ENCODE measurements at regions not wholly inside any gene's neighbourhood (a gene's known extent, or its start where the extent isn't known, plus 50 kb on each side); places are given as distances from the start of the nearest gene placed in this dataset.
A peak's percentile ranks its signal among the peaks of the same experiment; 100 is the strongest.

GRCh38 chr10:78742730-78743615 lies 325.8 kb upstream of the ZMIZ1 start:
- peak; percentile 48 for DNase-seq (ENCODE audit: low read depth)

- DNase-seq (ENCODE audit: low read depth) = no peak
Measured at GRCh38 chr10:78744056-78744455, 324.7 kb upstream of the ZMIZ1 start.

- DNase-seq (ENCODE audit: low read depth) = no peak
Measured at GRCh38 chr10:78744491-78745090, 324.2 kb upstream of the ZMIZ1 start.

- no peak for DNase-seq (ENCODE audit: low read depth)
Measured at GRCh38 chr10:78745441-78745840, 323.3 kb upstream of the ZMIZ1 start.

GRCh38 chr10:78746155-78746763 lies 322.5 kb upstream of the ZMIZ1 start:
- DNase-seq (ENCODE audit: low read depth) = no peak

- peak; percentile 54 for DNase-seq (ENCODE audit: low read depth)
Measured at GRCh38 chr10:78747401-78748234, 321.1 kb upstream of the ZMIZ1 start.

GRCh38 chr10:78748235-78748533 lies 320.6 kb upstream of the ZMIZ1 start:
- no peak for DNase-seq (ENCODE audit: low read depth)

GRCh38 chr10:78749200-78749599 lies 319.6 kb upstream of the ZMIZ1 start:
- no peak for DNase-seq (ENCODE audit: low read depth)

- DNase-seq (ENCODE audit: low read depth) = no peak
Measured at GRCh38 chr10:78749898-78750297, 318.9 kb upstream of the ZMIZ1 start.

- DNase-seq (ENCODE audit: low read depth) = no peak
Measured at GRCh38 chr10:78750418-78750817, 318.3 kb upstream of the ZMIZ1 start.

GRCh38 chr10:78751716-78752115 lies 317.1 kb upstream of the ZMIZ1 start:
- no peak for DNase-seq (ENCODE audit: low read depth)

GRCh38 chr10:78752221-78752620 lies 316.5 kb upstream of the ZMIZ1 start:
- DNase-seq (ENCODE audit: low read depth) = no peak

GRCh38 chr10:78752708-78753107 lies 316.1 kb upstream of the ZMIZ1 start:
- DNase-seq (ENCODE audit: low read depth) = no peak

GRCh38 chr10:78754269-78755062 lies 314.3 kb upstream of the ZMIZ1 start:
- DNase-seq (ENCODE audit: low read depth) = peak; percentile 76

- DNase-seq (ENCODE audit: low read depth) = no peak
Measured at GRCh38 chr10:78755063-78755701, 313.6 kb upstream of the ZMIZ1 start.

GRCh38 chr10:78755877-78756455 lies 312.8 kb upstream of the ZMIZ1 start:
- DNase-seq (ENCODE audit: low read depth) = no peak

GRCh38 chr10:78756604-78757343 lies 312.0 kb upstream of the ZMIZ1 start:
- DNase-seq (ENCODE audit: low read depth) = peak; percentile 99

- DNase-seq (ENCODE audit: low read depth) = peak; percentile 82
Measured at GRCh38 chr10:78757344-78757925, 311.3 kb upstream of the ZMIZ1 start.

- DNase-seq (ENCODE audit: low read depth) = no peak
Measured at GRCh38 chr10:78758176-78758575, 310.6 kb upstream of the ZMIZ1 start.
